KOPT-K1 (cell line): ENCODE measurements at regions not wholly inside any gene's neighbourhood (a gene's known extent, or its start where the extent isn't known, plus 50 kb on each side); places are given as distances from the start of the nearest gene placed in this dataset.

Source experiments
- H3K27ac ChIP-seq: fragments of 200-600 bp; sonication (generic); 2 replicates; pipeline ENCODE4 v1.5.1; 2016; ENCODE audit warnings: antibody characterized with exemption, mild to moderate bottlenecking, low read depth, low read length; ENCODE audit not compliant: poor library complexity, severe bottlenecking
- H3K36me3 ChIP-seq: fragments of 200-600 bp; sonication (generic); 2 replicates; pipeline ENCODE4 v1.5.1; 2017; ENCODE audit warnings: antibody characterized with exemption, mild to moderate bottlenecking, low read length, moderate library complexity; ENCODE audit not compliant: insufficient read depth
- H3K9me3 ChIP-seq: fragments of 200-600 bp; sonication (generic); 2 replicates; pipeline ENCODE4 v1.5.1; 2017; ENCODE audit warnings: antibody characterized with exemption, low read length, mild to moderate bottlenecking; ENCODE audit not compliant: insufficient read depth, poor library complexity, severe bottlenecking

- no peak overlapping the region for H3K27ac ChIP-seq
- H3K36me3 ChIP-seq = no peaks in the 10 kb centered on the region
- H3K9me3 ChIP-seq = peaks cover 18% of the 10 kb centered on the region
Measured at GRCh38 chr16:88316151-88316550, 66.6 kb upstream of the ZNF469 start.

- Histone ChIP-seq H3K9me3 (peaks cover 8% of the 10 kb centered on the region), H3K36me3 (no peaks in the 10 kb centered on the region), H3K27ac (no peak overlapping the region)
Measured at GRCh38 chr16:88316941-88317612, 65.7 kb upstream of the ZNF469 start.

DNA sequence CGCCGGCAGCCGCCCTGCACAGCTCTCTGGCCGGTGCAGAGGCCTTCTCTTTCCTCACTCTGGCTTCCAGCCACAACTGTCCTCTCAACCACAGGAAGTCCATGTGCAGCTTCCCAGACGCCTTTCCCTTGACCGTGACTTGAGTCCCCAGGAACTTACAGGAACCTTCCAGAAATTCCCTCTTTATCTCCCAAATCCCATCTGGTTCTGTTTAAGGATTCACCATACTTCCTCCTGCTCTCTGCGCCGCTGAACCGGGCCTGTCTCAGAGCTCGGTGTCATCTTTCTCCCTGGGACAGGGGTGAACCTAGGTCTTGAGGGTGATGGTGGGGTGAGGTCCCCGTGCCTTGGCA is 65.2 kb upstream of the ZNF469 start:
- Histone ChIP-seq H3K9me3 (peaks cover 3% of the 10 kb centered on the region), H3K27ac (no peak overlapping the region), H3K36me3 (no peaks in the 10 kb centered on the region)

DNA sequence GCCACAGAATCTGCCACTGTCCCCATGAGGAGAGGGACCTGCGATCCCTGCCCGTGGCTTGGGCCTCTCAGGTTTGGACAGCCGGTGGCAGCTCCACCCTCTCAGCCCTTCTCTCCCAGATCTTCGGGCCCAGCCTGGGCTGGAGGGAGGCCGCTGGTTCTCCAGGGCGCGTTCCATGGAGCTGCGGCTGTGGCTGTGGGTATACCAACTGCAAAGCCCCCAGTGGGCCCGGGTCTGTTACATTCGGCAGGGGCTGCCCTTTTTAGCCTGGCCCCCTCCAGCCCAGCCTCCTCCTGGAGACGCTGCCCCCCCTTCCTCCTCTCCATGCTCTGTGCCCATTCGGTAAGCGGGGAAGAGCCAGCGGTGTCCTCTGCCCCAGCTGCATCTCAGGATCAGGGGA is 64.7 kb upstream of the ZNF469 start:
- Histone ChIP-seq H3K9me3 (no peaks in the 10 kb centered on the region), H3K36me3 (no peaks in the 10 kb centered on the region), H3K27ac (no peak overlapping the region)

GRCh38 chr16:88318521-88318920 is 64.2 kb upstream of the ZNF469 start:
- H3K27ac ChIP-seq = no peak overlapping the region
- H3K36me3 ChIP-seq = no peaks in the 10 kb centered on the region
- no peaks in the 10 kb centered on the region for H3K9me3 ChIP-seq

DNA sequence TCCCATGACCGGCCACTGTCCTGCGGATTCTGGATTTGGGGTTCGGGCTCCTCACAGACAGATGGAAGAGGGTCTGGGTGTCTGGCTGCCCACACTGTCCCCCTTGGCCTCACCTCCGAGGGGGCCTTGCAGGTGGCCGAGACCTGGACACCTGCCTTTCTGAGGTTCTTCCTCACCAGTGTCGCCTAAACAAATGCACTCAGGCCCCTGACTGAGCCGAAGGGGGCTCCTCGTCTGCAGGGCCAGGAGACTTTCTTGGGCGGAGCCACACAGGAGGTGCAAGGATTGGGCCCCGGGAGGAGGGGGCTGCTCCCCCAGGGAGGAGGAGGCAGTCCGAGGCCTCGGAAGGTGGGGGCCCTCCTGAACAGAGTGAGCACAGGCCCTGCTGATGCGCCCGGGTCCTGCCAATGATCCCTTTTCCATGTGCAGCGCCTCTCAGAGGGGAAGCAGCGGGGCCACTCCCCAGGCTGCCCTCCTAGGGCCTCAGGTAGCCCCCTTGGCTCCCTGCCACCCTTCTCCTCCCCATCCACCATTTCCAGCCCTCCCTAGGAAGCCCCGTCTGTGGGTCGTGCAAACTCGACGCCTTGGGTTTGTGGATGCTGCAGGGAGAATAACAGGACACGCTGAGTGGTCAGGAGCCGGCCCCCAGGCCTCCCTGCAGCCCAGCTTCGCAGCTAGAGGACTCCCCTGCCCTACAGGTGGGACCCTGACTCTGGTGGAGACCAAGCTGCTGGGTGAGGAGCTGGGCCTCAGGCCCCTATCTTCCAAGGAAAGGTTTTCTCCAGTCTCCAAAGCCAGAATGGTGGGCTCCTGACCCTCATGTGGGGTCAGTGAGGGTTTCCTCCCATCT is 63.4 kb upstream of the ZNF469 start:
- no peaks in the 10 kb centered on the region for H3K36me3 ChIP-seq
- H3K27ac ChIP-seq = no peak overlapping the region

DNA sequence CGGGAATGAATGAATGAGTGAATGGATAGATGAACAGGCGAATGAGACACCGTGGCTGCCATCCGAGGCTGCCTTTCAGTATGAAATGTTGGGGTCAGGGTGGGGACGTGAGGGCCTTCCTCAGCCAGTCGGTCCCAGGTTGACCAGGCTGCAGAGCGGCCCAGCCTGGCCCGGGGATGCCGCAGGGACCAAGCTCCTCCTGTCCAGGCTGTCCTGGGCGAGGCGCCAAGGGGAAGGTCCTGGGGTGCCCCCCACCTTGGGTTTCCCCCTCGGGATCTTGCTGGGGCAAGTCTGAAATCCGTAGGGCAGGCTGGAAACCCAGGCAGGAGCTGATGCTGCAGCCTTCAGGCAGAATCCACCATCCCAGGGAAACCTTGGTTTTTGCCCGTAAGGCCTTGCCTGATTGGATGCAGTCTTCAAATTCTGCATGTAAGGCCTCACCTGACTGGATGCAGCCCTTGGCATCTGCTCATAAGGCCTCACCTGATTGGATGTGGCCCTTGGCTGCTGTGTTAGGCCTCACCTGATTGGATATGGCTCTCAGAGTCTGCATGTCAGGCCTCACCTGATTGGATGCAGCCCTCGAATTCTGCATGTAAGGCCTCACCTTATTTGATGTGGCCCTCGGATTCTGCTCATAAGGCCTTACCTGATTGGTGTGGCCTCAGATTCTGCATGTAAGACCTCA is 61.7 kb upstream of the ZNF469 start:
- no peaks in the 10 kb centered on the region for H3K36me3 ChIP-seq
- no peak overlapping the region for H3K27ac ChIP-seq
- H3K9me3 ChIP-seq = no peaks in the 10 kb centered on the region

More for the DNA sequence above, 63.4 kb upstream of the ZNF469 start:
- no peaks in the 10 kb centered on the region for H3K9me3 ChIP-seq

DNA sequence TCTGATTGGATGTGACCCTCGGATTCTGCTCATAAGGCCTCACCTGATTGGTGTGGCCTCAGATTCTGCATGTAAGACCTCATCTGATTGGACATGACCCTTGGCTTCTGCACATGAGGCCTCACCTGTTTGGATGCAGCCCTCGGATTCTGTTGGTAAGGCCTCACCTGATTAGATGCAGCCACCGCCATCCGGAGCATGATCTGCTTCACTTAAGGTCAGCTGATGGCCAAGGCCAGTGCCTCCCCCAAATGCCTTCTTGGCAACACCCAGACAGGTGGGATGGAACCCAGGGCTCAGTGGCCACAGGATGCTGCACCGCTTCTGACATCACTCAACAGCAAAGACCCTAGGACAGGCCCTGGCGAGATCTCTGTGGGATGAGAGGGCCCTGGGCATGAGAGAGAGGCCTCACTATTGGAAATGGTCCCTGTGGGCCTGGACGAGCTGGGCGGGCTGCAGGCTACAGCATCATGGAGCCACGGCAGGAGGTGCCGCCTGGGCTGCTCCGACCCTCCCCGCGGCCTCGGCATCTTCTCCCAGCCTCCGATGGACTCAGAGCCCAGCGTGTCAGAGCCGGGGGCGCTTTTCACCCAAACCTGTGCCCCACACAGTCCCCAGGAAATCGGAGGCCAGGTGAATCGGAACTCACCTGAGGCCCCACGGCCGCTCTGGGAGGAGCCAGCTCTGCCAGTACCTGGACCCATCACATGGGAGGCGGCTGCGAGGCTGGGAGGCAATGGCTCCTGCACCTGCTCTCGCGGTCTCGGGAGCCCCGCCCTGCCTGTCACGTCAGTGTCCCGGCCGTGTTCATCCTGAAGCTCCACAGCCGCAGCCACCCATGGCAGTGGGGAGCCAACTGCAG is 60.9 kb upstream of the ZNF469 start:
- no peak overlapping the region for H3K27ac ChIP-seq
- no peaks in the 10 kb centered on the region for H3K36me3 ChIP-seq
- H3K9me3 ChIP-seq = no peaks in the 10 kb centered on the region

DNA sequence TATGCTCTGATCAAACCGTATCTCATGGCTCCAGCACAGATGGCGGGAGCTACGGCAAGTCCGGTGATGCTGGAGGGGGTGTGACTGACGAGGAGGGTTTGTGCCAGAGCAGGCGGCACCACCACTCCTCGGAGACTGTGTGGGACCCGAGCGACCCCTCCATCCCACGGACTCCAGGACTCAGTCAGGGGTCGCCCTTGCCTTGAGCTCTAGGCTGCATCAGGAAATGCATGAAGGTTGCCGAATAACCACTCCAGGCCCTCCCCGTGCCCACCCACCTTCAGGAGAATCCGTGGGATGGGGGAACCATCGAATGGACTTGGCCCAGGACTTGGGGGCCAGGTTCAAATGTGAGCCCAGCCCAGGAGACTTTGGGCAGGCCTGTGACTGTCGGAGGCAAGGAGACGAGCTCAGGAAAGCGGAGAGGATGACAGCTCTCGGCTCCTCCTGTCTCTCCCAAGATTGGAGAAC is 60.2 kb upstream of the ZNF469 start:
- no peaks in the 10 kb centered on the region for H3K9me3 ChIP-seq
- no peaks in the 10 kb centered on the region for H3K36me3 ChIP-seq
- no peak overlapping the region for H3K27ac ChIP-seq

- Histone ChIP-seq H3K36me3 (no peaks in the 10 kb centered on the region), H3K9me3 (no peaks in the 10 kb centered on the region), H3K27ac (no peak overlapping the region)
Measured at GRCh38 chr16:88323041-88323440, 59.7 kb upstream of the ZNF469 start.

- H3K27ac ChIP-seq = no peak overlapping the region
- H3K36me3 ChIP-seq = no peaks in the 10 kb centered on the region
- H3K9me3 ChIP-seq = no peaks in the 10 kb centered on the region
Measured at GRCh38 chr16:88323546-88324330, 59.0 kb upstream of the ZNF469 start.

DNA sequence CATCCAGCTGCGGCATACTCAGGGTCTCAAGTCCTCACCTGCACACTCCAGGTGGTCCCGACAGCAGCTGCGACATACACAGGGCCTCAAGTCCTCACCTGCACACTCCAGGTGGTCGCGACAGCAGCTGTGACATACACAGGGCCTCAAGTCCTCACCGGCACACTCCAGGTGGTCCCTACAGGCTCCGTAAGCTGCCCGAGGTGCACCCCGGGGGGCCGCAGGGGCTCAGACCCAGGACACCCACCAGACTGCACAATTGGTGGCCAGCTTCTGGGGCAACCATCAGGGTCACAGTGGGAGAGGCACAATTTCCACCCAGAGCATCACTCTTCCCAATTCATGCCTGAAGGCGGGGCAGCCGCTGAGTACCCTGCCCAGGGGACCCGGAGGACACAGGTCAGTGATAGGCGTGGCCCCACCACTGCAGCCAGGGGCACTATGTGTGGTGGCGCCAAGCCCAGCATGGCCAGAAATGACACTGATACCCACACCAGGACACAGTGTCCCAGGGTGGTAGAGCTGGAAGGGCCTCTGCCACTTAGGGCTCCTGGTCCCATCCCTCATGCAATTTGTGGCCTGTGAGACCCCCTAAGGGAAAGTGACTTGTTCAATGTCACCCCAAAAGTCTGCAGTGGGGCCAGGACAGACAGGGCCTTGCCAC is 57.5 kb upstream of the ZNF469 start:
- Histone ChIP-seq H3K36me3 (no peaks in the 10 kb centered on the region), H3K9me3 (no peaks in the 10 kb centered on the region), H3K27ac (no peak overlapping the region)

- no peaks in the 10 kb centered on the region for H3K9me3 ChIP-seq
- H3K27ac ChIP-seq = no peak overlapping the region
- H3K36me3 ChIP-seq = no peaks in the 10 kb centered on the region
Measured at GRCh38 chr16:88325976-88326375, 56.8 kb upstream of the ZNF469 start.
